ENCODE measurements at regions not wholly inside any gene's neighbourhood (a gene's known extent, or its start where the extent isn't known, plus 50 kb on each side); places are given as distances from the start of the nearest gene placed in this dataset.
"Not testable (repeated sequence)": the region's sequence is repeated elsewhere in the genome, so short reads cannot be mapped to it uniquely, and the experiment has no call there.

DNA sequence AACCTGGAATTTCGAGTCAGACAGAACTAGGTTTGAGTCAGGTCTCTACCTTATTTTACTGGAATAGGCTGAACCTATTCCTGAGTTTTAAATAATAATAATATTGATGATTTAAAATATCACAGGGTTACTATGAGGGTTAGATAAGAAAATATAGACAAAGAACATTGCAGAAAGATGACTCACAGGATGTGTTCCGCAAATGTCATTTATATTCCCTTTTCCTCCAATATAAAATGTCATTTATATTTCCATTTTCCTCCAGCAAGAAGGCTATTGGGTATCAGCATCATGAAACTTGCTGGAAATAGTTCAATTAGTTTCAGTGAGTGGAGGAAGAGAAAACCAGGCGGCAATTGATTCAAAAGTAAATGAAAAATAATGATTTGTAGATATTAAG is 163.9 kb upstream of the RASSF8 start:
- DNase-seq (ENCODE audit: low spot score), result no peak

- DNase-seq (ENCODE audit: low spot score), result no peak
Observed at GRCh38 chr12:25796523-25797000, 161.9 kb upstream of the RASSF8 start.

GRCh38 chr12:25797386-25797785 is 161.1 kb upstream of the RASSF8 start:
- DNase-seq (ENCODE audit: low spot score), result no peak

GRCh38 chr12:25797949-25798348 is 160.5 kb upstream of the RASSF8 start:
- DNase-seq (ENCODE audit: low spot score), result no peak

GRCh38 chr12:25800101-25800500 is 158.4 kb upstream of the RASSF8 start:
- DNase-seq (ENCODE audit: low spot score), result no peak

DNA sequence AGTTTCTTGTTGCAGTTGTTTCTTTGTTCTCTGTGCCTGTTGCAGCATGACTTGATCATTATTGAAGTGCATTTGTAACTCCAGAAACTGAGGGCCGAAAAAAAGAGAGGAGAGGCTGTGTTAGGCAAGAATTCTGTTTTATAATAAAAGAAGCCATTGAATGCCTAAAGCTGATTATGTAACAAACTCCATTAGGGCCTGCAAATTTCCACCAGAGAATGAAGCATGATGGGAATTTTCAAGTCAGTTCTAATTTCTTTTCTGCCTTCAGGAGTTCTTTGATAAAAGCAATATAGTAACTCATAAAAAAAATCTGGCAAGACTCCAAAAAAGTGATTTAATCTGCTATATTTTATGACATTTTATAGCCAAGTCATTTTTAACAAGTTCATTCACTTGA is 156.7 kb upstream of the RASSF8 start:
- DNase-seq (ENCODE audit: low spot score), result peak; percentile 15

GRCh38 chr12:25802143-25802542 is 156.3 kb upstream of the RASSF8 start:
- no peak for DNase-seq (ENCODE audit: low spot score)

GRCh38 chr12:25803029-25803664 is 155.3 kb upstream of the RASSF8 start:
- DNase-seq (ENCODE audit: low spot score), result not testable (repeated sequence)

DNA sequence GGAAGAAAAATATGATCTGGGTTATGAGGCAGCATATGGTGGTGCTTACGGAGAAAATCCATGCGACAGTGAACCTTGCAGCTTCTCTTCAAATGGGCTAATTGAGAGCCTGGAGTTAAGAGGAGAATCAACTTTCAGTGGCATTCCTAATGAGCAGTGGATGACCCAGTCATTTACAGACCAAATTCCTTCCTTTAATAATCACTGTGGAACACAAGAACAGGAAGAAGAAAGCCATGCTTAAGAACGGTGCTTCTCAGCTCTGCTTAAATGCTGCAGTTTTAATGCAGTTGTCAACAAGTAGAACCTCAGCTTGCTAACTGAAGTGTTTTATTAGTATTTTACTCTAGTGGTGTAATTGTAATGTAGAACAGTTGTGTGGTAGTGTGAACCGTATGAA is 154.2 kb upstream of the RASSF8 start:
- DNase-seq (ENCODE audit: low spot score), result not testable (repeated sequence)

- DNase-seq (ENCODE audit: low spot score), result no peak
Observed at GRCh38 chr12:25806271-25806670, 152.2 kb upstream of the RASSF8 start.

DNA sequence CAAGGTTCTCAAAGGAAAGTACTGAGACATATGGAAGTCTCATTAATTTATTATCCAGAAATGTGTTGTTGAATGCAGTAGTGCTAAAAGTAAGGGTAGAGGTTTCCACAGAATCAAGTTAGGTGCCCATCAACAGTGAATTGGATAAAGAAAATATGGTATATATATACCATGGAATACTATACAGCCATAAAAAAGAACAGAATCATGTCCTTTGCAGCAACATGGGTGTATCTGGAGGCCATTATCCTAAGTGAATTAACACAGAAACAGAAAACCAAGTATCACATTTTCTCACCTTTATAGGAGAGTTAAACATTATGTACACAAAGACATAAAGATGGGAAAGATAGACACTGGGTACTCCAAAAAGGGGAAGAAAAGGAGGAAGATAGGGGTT is 149.9 kb upstream of the RASSF8 start:
- no peak for DNase-seq (ENCODE audit: low spot score)

DNA sequence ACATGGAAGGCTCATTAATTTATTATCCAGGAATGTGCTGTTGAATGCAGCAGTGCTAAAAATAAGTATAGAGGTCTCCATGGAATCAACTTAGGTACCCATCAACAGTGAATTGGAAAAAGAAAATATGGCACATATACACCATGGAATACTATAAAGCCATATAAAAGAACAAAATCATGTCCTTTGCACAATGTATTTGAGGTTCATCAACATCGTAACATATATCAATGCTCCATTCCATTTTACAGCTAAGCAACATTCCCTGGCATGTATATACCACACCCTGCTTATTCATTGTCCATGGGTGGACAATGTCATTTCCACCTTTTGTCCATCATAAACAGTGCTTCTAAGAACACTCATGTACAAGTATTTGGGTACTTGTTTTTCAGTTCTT is 147.8 kb upstream of the RASSF8 start:
- no peak for DNase-seq (ENCODE audit: low spot score)

GRCh38 chr12:25811656-25812126 is 146.8 kb upstream of the RASSF8 start:
- DNase-seq (ENCODE audit: low spot score), result peak; percentile 25

DNA sequence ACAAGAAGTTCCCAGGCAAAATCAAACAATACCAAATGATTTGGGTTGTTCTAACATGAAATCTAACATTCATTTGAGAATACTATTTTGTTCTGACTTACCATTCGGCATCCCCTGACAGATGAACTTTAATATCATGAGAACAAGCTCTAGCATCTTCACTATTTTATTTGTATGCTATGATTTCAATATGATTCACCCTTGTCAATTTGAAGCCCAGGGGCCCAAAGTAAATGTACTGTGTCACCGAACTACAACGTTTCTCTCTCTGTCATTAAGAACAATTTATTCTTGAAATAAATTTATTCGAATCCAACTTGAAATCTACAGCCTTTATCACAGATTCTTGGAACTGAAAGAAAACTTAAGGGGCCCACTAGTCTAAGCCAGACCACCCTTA is 146.2 kb upstream of the RASSF8 start:
- no peak for DNase-seq (ENCODE audit: low spot score)

GRCh38 chr12:25813843-25814242 is 144.6 kb upstream of the RASSF8 start:
- DNase-seq (ENCODE audit: low spot score), result no peak

- no peak for DNase-seq (ENCODE audit: low spot score)
Observed at GRCh38 chr12:25816637-25817036, 141.8 kb upstream of the RASSF8 start.

DNA sequence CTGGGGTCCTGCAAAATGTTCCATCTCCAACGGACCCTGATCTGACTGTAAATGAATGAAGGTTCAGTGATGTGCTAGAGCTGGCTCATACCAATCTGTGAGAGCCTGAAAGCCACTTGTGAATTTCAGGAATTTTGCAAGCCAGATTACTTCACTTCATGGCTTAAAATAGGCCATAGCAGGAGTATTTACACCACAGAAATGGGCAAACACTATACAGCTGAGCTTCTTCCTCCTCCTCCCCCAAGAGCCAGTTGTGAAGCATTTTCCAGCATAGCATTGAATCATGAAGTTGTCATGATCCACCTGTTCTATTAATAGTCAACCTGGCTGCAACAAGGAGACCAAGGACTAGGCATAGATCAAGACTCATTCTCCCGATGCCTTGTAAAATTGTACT is 141.3 kb upstream of the RASSF8 start:
- DNase-seq (ENCODE audit: low spot score), result no peak

DNA sequence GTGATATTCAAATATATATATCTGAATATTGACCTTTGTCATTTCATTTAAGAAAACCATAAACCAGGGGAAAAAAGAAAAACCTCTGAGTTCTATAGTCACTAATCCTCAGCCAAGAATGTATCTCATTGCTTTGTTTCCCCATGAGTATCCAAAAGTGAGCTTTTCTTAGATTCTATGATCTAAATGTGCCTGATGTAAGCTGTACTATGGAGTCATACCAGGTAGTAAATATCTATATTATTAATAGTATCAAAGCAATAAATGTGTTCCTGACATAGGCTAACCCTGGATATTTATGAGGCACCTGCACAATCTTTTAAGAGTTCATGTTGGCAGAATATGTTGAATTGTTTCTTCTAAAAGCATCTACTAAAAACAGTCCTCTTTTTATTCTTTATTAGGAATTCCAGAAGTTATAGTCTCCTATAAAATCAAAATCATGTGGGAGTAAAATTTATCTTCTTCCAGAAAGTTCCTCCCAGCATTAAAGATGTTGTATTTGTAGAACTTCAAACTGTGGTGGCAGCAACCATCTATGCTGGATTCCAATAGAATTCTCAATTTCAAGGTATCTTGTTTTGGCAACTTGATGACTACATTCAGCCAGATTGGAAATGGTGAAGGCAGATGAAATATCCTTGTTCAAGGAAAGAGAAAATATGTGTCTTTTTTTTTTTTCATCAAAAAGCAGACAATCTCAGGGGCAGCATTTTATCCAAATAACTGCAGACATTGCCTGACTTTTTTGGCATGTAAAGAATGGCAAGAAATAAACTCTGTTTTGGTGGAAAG is 139.7 kb upstream of the RASSF8 start:
- DNase-seq (ENCODE audit: low spot score), result no peak

- no peak for DNase-seq (ENCODE audit: low spot score)
Observed at GRCh38 chr12:25819691-25820090, 138.8 kb upstream of the RASSF8 start.

GRCh38 chr12:25822281-25822680 is 136.2 kb upstream of the RASSF8 start:
- DNase-seq (ENCODE audit: low spot score), result no peak

DNA sequence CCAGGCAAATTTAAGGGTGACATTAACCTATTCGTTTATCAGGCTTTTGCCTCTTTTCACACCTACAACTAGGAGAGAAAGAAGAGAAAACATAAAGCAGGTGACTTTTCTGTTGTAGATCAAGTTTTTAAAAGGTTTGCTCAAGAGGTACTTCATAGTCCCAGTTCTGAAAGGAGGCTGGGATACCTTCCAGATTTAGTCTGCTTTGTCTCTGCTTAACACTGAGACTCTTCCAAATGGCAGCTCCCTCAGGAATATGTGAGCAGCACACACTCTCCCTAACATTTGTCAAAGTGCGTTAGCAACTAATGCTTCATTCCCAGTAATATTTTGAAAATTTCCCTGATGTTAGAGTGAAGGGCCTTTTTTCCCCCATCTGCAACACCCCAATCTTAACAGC is 133.7 kb upstream of the RASSF8 start:
- DNase-seq (ENCODE audit: low spot score), result no peak

GRCh38 chr12:25825446-25825845 is 133.0 kb upstream of the RASSF8 start:
- DNase-seq (ENCODE audit: low spot score), result no peak

GRCh38 chr12:25827141-25827540 is 131.3 kb upstream of the RASSF8 start:
- DNase-seq (ENCODE audit: low spot score), result no peak

- no peak for DNase-seq (ENCODE audit: low spot score)
Observed at GRCh38 chr12:25827747-25828146, 130.7 kb upstream of the RASSF8 start.

All from putamen (tissue), 1 donor.